GM12878 (cell line): ENCODE measurements at regions not wholly inside any gene's neighbourhood (a gene's known extent, or its start where the extent isn't known, plus 50 kb on each side); places are given as distances from the start of the nearest gene placed in this dataset.

ENCODE experiments used
- ATAC-seq: fragments of 200-7000 bp; cut with Tn5 transposase; 3 replicates; pipeline ENCODE4 v1.9.1; 2020; ENCODE audit warnings: mild to moderate bottlenecking, moderate library complexity
- BruUV-seq: library from RNA; stranded (reverse); fragments of 400-500 nt; replicated peaks from 2 replicates; lab custom pipeline; 2021; lab: Mats Ljungman, UMichigan
- CTCF ChIA-PET: fragments of 300-600 bp; sonication (Branson Sonifier 250); formaldehyde crosslinking; extraction: SDS; loops from one replicate; lab custom pipeline; 2021; ENCODE audit warnings: inconsistent platforms; lab: Yijun Ruan, JAX
- POLR2A ChIA-PET: fragments of 350-600 bp; formaldehyde crosslinking; extraction: SDS; loops from one replicate; lab custom pipeline; 2021; ENCODE audit warnings: inconsistent platforms; lab: Charles Lee
- RAD21 ChIA-PET: fragments of 300-600 bp; sonication (Branson Sonifier 250); formaldehyde crosslinking; loops from one replicate; lab custom pipeline; 2023; ENCODE audit warnings: antibody characterized with exemption; ENCODE audit not compliant: unreplicated experiment; lab: Charles Lee
- SMC1A ChIA-PET: fragments of 300-600 bp; sonication (Branson Sonifier 250); formaldehyde crosslinking; loops from one replicate; lab custom pipeline; 2023; ENCODE audit not compliant: unreplicated experiment, uncharacterized antibody; lab: Charles Lee
- DNase-seq: peaks from one replicate; pipeline ENCODE4 v3.0.0-alpha.2; 2011; ENCODE audit warnings: low read depth, low spot score
- FAIRE-seq: peaks from 3 replicates; lab custom pipeline; 2011; peaks lifted over from hg19 to GRCh38; lab: Jason Lieb, UNC
- H2AFZ ChIP-seq: 2 replicates; pipeline ENCODE4 v1.6.0; 2011; ENCODE audit warnings: low read depth, low read length, control low read depth; ENCODE audit not compliant: control insufficient read depth
- H3K27ac ChIP-seq: 2 replicates; pipeline ENCODE4 v1.5.1; 2011; ENCODE audit warnings: control low read depth; ENCODE audit not compliant: control insufficient read depth, insufficient read depth
- H3K27me3 ChIP-seq, 2 experiments: replicated peaks in 1 of 2; 2 replicates each; pipeline versions ENCODE4 v1.6.0 to v1.6.1; 2011; ENCODE audit warnings: low read length in 1 of 2; ENCODE audit not compliant: control insufficient read depth in 2 of 2, insufficient read depth in 2 of 2
- H3K36me3 ChIP-seq, 2 experiments: 2 replicates each; pipeline ENCODE4 v1.5.1; 2011; ENCODE audit warnings: low read length in 1 of 2; ENCODE audit not compliant: control insufficient read depth in 2 of 2, insufficient read depth in 2 of 2
- H3K4me1 ChIP-seq: 2 replicates; pipeline ENCODE4 v1.6.1; 2011; ENCODE audit warnings: mild to moderate bottlenecking, low read length, moderate library complexity, mixed read lengths; ENCODE audit not compliant: control insufficient read depth, insufficient read depth
- H3K4me2 ChIP-seq: 2 replicates; pipeline ENCODE4 v1.6.0; 2011; ENCODE audit warnings: control low read depth; ENCODE audit not compliant: control insufficient read depth, insufficient read depth
- H3K4me3 ChIP-seq: fragments of 200-600 bp; sonication (generic); 2 replicates; pipeline ENCODE4 v1.5.1; 2016
- H3K79me2 ChIP-seq: 2 replicates; pipeline ENCODE4 v1.6.0; 2011; ENCODE audit warnings: low read length; ENCODE audit not compliant: control insufficient read depth, insufficient read depth
- H3K9ac ChIP-seq: 2 replicates; pipeline ENCODE4 v1.8.0; 2011; ENCODE audit warnings: low read length, control low read depth, mixed read lengths; ENCODE audit not compliant: control insufficient read depth, insufficient read depth
- H3K9me3 ChIP-seq: replicated peaks from 3 replicates; pipeline ENCODE4 v1.5.1; 2011; ENCODE audit warnings: mild to moderate bottlenecking, low read length; ENCODE audit not compliant: control insufficient read depth, insufficient read depth
- H4K20me1 ChIP-seq: 2 replicates; pipeline ENCODE4 v1.6.0; 2011; ENCODE audit not compliant: control insufficient read depth, insufficient read depth
- ASH2L ChIP-seq: fragments of 300-600, 200-600 bp; sonication (generic); IDR thresholded peaks from 2 replicates; pipeline ENCODE4 v1.6.1; 2017; ENCODE audit warnings: low read depth, mild to moderate bottlenecking, borderline replicate concordance
- EGR1 ChIP-seq, 2 experiments: IDR thresholded peaks; 1 replicate in 1 of 2; 2 replicates in 1 of 2; pipeline ENCODE4 v1.6.1; 2011 to 2012; ENCODE audit warnings: low read depth in 2 of 2, low read length in 2 of 2, borderline replicate concordance in 1 of 2, mild to moderate bottlenecking in 1 of 2, moderate library complexity in 1 of 2
- JUNB ChIP-seq: IDR thresholded peaks from 2 replicates; pipeline ENCODE4 v1.6.1; 2016; ENCODE audit warnings: antibody characterized with exemption, mild to moderate bottlenecking
- RBBP5 ChIP-seq: fragments of 200-600 bp; sonication (generic); conservative IDR thresholded peaks from 2 replicates; pipeline ENCODE4 v1.6.1; 2016
- SP1 ChIP-seq: IDR thresholded peaks from one replicate; pipeline ENCODE4 v1.6.1; 2011; ENCODE audit warnings: low read depth, low read length
- USF1 ChIP-seq: IDR thresholded peaks from 2 replicates; pipeline ENCODE4 v1.6.1; 2011; ENCODE audit warnings: borderline replicate concordance, low read depth, mild to moderate bottlenecking, moderate library complexity, mixed read lengths, low read length; ENCODE audit not compliant: insufficient read depth; ENCODE audit errors: extremely low read length
- ZNF217 ChIP-seq: fragments of 450-650 bp; IDR thresholded peaks from 2 replicates; pipeline ENCODE4 v1.6.1; 2017; ENCODE audit warnings: antibody characterized with exemption, mild to moderate bottlenecking
- WGBS: methylation state at CpG from one replicate; pipeline ENCODE4 v1.1.6; 2016; ENCODE audit warnings: low lambda C conversion rate; ENCODE audit not compliant: insufficient replicate concordance, insufficient coverage; ENCODE audit errors: missing lambda C conversion rate; 5-methylcytosine and 5-hydroxymethylcytosine counted together
- in situ Hi-C: fragments of 300-500 bp; cut with MboI; formaldehyde crosslinking; loops from 9 replicates; pipeline ENCODE4 v1.14.3; 2018; ENCODE audit warnings: mixed read lengths
- intact Hi-C: fragments of 100-400 bp; cut with micrococcal nuclease; formaldehyde crosslinking; loops from one replicate; pipeline ENCODE4 v1.14.2; 2022; ENCODE audit not compliant: unreplicated experiment
- TF ChIP-seq, protein P1 (sequence below): fragments of 450-650 bp; formaldehyde crosslinking; IDR thresholded peaks from 2 replicates; pipeline ENCODE4 v1.4.0; 2022; ENCODE audit warnings: mild to moderate bottlenecking, moderate library complexity
- TF ChIP-seq, protein P2 (sequence below): IDR thresholded peaks from 2 replicates; pipeline ENCODE4 v1.6.1; 2012; ENCODE audit warnings: low read depth, low read length, improper control_type of control experiment
- TF ChIP-seq, protein P3 (sequence below): fragments of 450-650 bp; IDR thresholded peaks from 2 replicates; pipeline ENCODE4 v1.6.1; 2016; ENCODE audit warnings: mild to moderate bottlenecking

GRCh38 chr1:2890221-2890850 lies 88.8 kb upstream of the TTC34 start (continued):
- TF ChIP-seq, protein P1, sequence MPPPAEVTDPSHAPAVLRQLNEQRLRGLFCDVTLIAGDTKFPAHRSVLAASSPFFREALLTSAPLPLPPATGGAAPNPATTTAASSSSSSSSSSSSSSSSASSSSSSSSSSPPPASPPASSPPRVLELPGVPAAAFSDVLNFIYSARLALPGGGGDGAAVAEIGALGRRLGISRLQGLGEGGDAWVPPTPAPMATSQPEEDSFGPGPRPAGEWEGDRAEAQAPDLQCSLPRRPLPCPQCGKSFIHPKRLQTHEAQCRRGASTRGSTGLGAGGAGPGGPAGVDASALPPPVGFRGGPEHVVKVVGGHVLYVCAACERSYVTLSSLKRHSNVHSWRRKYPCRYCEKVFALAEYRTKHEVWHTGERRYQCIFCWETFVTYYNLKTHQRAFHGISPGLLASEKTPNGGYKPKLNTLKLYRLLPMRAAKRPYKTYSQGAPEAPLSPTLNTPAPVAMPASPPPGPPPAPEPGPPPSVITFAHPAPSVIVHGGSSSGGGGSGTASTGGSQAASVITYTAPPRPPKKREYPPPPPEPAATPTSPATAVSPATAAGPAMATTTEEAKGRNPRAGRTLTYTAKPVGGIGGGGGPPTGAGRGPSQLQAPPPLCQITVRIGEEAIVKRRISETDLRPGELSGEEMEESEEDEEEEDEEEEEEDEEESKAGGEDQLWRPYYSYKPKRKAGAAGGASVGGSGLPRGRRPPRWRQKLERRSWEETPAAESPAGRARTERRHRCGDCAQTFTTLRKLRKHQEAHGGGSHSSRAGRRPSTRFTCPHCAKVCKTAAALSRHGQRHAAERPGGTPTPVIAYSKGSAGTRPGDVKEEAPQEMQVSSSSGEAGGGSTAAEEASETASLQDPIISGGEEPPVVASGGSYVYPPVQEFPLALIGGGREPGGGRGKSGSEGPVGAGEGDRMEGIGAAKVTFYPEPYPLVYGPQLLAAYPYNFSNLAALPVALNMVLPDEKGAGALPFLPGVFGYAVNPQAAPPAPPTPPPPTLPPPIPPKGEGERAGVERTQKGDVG (CRISPR knock-in tag): no peak
- no peak for TF ChIP-seq ASH2L
- TF ChIP-seq, protein P2, sequence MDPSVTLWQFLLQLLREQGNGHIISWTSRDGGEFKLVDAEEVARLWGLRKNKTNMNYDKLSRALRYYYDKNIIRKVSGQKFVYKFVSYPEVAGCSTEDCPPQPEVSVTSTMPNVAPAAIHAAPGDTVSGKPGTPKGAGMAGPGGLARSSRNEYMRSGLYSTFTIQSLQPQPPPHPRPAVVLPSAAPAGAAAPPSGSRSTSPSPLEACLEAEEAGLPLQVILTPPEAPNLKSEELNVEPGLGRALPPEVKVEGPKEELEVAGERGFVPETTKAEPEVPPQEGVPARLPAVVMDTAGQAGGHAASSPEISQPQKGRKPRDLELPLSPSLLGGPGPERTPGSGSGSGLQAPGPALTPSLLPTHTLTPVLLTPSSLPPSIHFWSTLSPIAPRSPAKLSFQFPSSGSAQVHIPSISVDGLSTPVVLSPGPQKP: no peak

DNA sequence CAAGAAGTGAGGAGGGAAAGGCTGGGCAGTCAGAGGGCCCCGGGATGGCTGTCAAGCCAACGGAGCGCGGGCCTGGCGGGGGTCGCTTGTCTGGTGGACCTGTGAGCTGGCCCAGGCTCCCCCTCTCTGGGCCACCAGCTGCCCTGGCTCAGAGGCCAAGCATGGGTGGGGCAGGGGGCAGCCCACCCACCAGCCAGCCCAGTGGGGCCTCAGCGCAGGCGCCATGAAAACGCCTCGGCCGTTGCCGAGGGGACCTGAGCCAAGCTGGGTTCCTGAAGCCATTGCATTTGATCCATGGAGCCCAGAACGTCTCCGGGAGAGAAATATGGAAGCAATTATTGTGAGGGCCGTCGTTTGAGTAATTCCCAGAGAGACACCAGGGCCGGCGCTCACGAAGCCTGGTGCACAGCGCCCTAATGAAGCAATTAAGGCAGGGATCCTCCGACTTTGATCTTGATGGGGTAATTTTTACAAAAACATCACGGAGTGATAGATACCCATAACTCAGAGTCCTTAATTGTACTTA lies 90.5 kb upstream of the TTC34 start:
- WGBS: 55% methylated on average over 22 of the region's 22 CpGs
- H3K4me1 ChIP-seq: no peaks in the 10 kb centered on the region
- H4K20me1 ChIP-seq: no peaks in the 10 kb centered on the region
- in situ Hi-C loops: no loop called here
- DNase-seq (no peak), FAIRE-seq (no peak), ATAC-seq (no peak)
- H3K79me2 ChIP-seq: no peaks in the 10 kb centered on the region
- H3K36me3 ChIP-seq: no peaks in the 10 kb centered on the region
- no peak overlapping the region for H3K4me3 ChIP-seq
- no peaks in the 10 kb centered on the region for H3K27me3 ChIP-seq
- ChIA-PET POLR2A (no interaction called here), RAD21 (no interaction called here), CTCF (interaction anchor here (1.2 kb wide), 1 partner anchor 17 kb away, joined by 3 read pairs; no protein-coding TSS in a partner anchor), SMC1A (no interaction called here)
- no peak overlapping the region for H3K27ac ChIP-seq
- intact Hi-C loops: no loop called here
- H2AFZ ChIP-seq: no peak overlapping the region
- H3K9ac ChIP-seq: no peak overlapping the region
- no peak overlapping the region for H3K4me2 ChIP-seq
- no TSS peak for BruUV-seq
- H3K9me3 ChIP-seq: no peaks in the 10 kb centered on the region; the same call in 2 of the 3 replicates
- TF ChIP-seq JUNB (no peak), ZNF217 (no peak), EGR1 (IDR thresholded peaks at IDR 0.05; ENCODE audit: borderline replicate concordance in 1 of 2, low read depth in 2 of 2, low read length in 2 of 2) (no peak), USF1 (no peak), RBBP5 (no peak), SP1 (no peak)
- TF ChIP-seq, protein P3, sequence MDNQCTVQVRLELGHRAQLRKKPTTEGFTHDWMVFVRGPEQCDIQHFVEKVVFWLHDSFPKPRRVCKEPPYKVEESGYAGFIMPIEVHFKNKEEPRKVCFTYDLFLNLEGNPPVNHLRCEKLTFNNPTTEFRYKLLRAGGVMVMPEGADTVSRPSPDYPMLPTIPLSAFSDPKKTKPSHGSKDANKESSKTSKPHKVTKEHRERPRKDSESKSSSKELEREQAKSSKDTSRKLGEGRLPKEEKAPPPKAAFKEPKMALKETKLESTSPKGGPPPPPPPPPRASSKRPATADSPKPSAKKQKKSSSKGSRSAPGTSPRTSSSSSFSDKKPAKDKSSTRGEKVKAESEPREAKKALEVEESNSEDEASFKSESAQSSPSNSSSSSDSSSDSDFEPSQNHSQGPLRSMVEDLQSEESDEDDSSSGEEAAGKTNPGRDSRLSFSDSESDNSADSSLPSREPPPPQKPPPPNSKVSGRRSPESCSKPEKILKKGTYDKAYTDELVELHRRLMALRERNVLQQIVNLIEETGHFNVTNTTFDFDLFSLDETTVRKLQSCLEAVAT: no peak
